ENCODE measurements at regions not wholly inside any gene's neighbourhood (a gene's known extent, or its start where the extent isn't known, plus 50 kb on each side); places are given as distances from the start of the nearest gene placed in this dataset.

DNA sequence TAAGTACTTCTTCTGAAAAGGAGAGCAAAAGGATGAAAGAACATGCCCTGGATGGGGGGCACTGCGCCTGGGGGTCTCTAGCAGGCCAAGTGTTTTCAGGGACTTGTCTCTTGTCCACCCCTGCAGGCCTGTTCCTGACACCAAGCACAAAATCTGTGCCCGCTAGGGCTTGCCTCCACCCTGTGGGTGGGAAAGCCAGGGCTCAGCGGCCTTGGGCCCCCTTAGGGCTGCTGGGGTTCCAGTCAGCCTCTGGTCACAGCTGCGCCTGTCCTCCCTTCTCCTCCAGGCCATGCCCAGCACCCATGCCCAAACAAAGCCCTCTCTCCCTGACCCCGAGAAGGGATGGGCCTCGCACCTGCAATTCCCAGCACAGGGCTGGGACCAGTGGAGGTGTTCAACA lies 71.1 kb upstream of the TRPM1 start:
- TF ChIP-seq, protein P1, sequence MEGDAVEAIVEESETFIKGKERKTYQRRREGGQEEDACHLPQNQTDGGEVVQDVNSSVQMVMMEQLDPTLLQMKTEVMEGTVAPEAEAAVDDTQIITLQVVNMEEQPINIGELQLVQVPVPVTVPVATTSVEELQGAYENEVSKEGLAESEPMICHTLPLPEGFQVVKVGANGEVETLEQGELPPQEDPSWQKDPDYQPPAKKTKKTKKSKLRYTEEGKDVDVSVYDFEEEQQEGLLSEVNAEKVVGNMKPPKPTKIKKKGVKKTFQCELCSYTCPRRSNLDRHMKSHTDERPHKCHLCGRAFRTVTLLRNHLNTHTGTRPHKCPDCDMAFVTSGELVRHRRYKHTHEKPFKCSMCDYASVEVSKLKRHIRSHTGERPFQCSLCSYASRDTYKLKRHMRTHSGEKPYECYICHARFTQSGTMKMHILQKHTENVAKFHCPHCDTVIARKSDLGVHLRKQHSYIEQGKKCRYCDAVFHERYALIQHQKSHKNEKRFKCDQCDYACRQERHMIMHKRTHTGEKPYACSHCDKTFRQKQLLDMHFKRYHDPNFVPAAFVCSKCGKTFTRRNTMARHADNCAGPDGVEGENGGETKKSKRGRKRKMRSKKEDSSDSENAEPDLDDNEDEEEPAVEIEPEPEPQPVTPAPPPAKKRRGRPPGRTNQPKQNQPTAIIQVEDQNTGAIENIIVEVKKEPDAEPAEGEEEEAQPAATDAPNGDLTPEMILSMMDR (IDR thresholded peaks at IDR 0.05) = no peak
- H3K4me3 ChIP-seq = no peak overlapping the region
- H3K4me1 ChIP-seq = no peaks in the 10 kb centered on the region
- no peaks in the 10 kb centered on the region for H3K9me3 ChIP-seq
- intact Hi-C loops (cut with DNase I) = no loop called here
- no peaks in the 10 kb centered on the region for H3K36me3 ChIP-seq
- no peak for DNase-seq
- no peaks in the 10 kb centered on the region for H3K27me3 ChIP-seq
- 91% methylated on average over 6 of the region's 6 CpGs for WGBS, 2 donors
- ATAC-seq = no peak
- H3K27ac ChIP-seq = no peak overlapping the region

DNA sequence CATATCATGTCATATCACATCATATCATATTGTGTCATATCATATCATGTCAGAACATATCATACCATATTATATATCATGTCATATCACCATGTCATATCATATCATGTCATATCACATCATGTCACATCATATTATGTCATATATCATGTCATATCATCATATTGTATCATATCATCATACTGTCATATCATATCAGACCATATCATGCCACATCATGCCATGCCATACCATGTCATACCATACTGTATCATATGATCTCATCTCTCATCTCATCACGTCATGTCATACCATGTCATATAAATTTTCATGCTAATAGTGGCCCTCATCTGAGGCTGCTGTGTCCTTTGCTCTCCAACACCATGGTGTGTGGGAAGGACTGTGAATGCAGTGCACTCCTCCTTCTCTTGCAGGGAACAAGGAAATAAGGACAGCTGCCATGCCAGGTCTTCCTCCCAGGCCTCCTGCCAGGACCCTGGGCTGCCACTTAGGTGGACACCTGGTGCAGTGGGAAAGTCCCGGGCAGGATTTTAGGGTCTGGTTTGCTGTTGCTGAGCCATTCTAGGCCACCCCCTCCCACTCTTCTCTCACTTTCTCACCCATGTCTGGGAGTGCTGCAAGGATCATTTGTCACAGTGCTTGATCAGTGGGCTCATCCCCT lies 72.4 kb upstream of the TRPM1 start:
- ATAC-seq = no peak
- no peaks in the 10 kb centered on the region for H3K4me1 ChIP-seq
- no peak overlapping the region for H3K27ac ChIP-seq
- H3K4me3 ChIP-seq = no peak overlapping the region
- intact Hi-C loops (cut with DNase I) = no loop called here
- 86 to 90% methylated on average over 2 of the region's 2 CpGs for WGBS, 2 donors
- TF ChIP-seq, protein P1 (IDR thresholded peaks at IDR 0.05) = no peak
- H3K27me3 ChIP-seq = no peaks in the 10 kb centered on the region
- no peak for DNase-seq
- no peaks in the 10 kb centered on the region for H3K36me3 ChIP-seq
- no peaks in the 10 kb centered on the region for H3K9me3 ChIP-seq

DNA sequence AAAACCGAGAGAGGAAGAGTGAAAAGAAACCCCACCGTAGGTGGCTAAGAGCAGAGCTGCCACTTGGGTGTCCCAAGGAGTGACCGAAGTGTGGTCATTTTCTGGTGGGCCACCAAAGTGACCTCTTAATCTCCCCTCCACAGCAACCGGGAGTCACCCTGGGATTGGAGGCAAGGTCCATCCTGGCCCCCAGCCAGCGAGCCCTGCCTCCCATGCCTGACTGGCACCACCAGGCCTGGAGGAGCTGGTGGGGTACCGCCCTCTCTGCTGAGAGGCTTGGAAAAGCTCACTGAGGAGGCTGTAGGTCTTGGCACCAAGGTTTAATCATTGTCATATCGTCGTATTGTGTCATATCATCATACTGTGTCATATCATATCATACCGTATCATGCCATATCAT lies 74.0 kb upstream of the TRPM1 start:
- Histone ChIP-seq H3K27ac (no peak overlapping the region), H3K36me3 (no peaks in the 10 kb centered on the region), H3K4me1 (no peaks in the 10 kb centered on the region), H3K27me3 (no peaks in the 10 kb centered on the region), H3K4me3 (no peak overlapping the region), H3K9me3 (peaks cover 0 to 12% (median 0%) of the 10 kb centered on the region in 11 donors)
- WGBS, 2 donors = 85 to 90% methylated on average over 9 of the region's 9 CpGs
- ATAC-seq = no peak
- no peak for DNase-seq
- TF ChIP-seq, protein P1 (IDR thresholded peaks at IDR 0.05) = no peak
- intact Hi-C loops (cut with DNase I) = no loop called here

DNA sequence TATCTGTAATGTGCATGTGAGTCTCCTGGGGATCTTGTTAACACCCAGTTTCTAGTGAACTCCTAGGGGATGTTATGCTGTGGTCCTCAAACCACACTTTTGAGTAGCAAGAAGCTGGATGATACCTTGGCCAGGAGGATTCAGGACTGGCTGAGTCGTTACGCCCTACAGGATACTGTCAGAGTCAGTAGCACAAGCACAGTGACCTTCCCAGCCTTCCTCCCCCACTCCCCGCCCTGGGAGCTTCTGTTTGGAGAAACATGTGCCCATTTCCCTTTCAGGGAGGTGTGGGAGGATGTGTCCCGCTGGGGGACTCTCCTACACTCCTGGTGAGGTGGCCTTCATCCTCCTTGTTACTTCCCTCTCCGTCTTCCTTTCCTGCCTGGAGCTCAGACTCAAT lies 76.4 kb upstream of the TRPM1 start:
- DNase-seq (no peak), ATAC-seq (peak in 1 of 8 donors; percentile 17)
- intact Hi-C loops (cut with DNase I) = no loop called here
- no peak overlapping the region for H3K4me3 ChIP-seq
- no peaks in the 10 kb centered on the region for H3K27me3 ChIP-seq
- no peaks in the 10 kb centered on the region for H3K36me3 ChIP-seq
- H3K27ac ChIP-seq = no peak overlapping the region
- TF ChIP-seq, protein P1 (IDR thresholded peaks at IDR 0.05) = no peak
- no peaks in the 10 kb centered on the region for H3K4me1 ChIP-seq
- WGBS, 2 donors = 40 to 47% methylated on average over 5 of the region's 5 CpGs
- peaks cover 0 to 25% (median 0%) of the 10 kb centered on the region in 11 donors for H3K9me3 ChIP-seq
